Putamen (tissue), 1 donor: ENCODE measurements at regions not wholly inside any gene's neighbourhood (a gene's known extent, or its start where the extent isn't known, plus 50 kb on each side); places are given as distances from the start of the nearest gene placed in this dataset.
"Not testable (repeated sequence)": the region's sequence is repeated elsewhere in the genome, so short reads cannot be mapped to it uniquely, and the experiment has no call there.

ENCODE experiments used
- DNase-seq: peaks from one replicate; pipeline ENCODE4 v3.0.0-alpha.2; 2016; ENCODE audit warnings: low spot score

- DNase-seq, result no peak
Observed at GRCh38 chr21:17738176-17738953, 80.8 kb downstream of the C21orf91 start.

DNA sequence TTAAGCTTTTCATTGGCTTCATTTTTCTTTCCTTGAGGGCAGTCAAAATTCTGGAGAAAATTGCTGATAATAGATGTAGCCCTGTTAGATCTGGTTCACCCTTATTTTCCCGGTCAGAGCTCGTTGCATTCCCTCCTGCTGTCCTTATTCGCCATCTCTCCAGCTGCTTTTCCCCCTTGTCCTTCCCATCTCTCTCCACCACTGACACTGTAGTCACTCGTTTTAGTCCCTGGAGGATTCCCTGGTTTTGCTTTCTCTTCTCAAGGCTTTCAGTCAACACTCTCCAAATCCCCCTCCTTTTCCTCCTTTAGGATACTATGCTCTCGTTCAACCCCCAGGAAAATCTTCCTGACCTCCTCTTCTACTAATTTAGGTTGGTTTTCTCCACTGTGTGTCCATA is 83.1 kb downstream of the C21orf91 start:
- no peak for DNase-seq

GRCh38 chr21:17733209-17733608 is 85.9 kb downstream of the C21orf91 start:
- DNase-seq, result no peak

DNA sequence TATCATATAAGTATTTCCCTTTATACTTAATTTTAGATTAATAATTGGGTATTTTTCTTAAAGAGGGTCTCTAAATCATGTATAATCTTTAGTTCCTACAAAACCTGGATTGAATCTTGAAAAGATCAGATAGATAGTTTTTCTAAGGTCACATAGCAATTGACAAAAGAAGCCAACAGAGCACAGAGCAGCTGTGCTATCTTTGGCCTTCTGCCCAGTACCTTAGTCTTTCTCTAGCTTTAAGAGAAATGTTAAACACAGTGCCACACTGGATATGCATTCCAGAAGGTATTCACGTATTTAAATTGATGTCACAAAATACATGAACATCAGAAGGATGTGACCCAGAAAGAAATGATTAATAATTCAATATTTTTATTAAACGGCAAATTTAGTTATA is 86.8 kb downstream of the C21orf91 start:
- DNase-seq, result no peak

DNA sequence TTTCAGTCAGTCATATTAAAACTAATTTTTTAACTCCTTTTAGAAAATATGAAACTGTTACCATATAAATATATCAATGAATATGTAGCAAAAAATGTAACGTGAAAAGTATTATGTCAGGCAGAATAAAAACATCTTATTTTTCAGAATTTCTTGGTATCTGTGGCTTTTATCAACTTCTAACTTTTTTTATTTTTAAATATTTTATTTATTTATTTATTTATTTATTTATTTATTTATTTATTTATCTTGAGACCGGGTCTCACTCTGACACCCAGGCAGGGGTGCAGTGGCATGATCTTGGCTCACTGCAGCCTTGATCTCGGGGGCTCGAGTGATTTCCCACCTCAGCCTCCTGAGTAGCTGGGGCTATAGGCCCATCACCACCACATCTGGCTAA is 87.6 kb downstream of the C21orf91 start:
- DNase-seq, result no peak

DNA sequence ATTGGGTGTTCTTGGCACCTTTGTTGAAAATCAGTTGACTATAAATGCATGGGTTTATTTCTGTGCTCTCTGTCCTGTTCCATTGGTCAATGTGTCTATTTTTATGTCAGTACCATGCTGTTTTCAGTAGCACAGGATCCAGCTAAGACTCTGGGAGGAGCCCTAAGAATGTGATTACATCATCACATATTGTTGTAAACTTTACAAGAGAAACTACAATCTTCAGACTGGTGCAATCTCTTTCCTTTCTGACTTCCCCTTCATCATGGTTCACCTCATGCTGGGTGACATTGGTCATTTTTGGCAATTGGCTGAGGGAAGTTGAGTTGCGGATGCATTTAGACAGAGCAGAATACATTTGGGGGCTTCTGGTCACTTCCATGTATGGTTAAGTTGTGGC is 88.4 kb downstream of the C21orf91 start:
- DNase-seq, result no peak

DNA sequence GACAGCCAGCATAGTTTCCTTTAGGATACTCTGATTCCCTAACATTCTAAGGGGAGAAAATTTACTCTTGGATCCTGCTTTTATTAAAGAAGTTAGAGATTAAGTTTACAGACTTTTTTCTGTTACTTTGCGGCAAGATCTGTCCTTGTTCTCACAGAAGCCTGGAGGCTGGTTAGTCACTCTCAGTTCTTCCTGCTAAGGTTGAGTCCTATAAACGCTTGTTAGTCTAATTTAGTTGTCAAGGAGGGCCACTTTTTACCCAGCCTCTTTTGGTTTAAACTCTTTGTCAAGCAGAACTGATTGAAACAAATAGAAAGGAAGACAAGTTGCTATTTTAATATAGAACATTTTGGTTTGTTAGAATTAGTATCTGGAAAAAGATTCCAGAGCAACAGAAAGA is 89.7 kb downstream of the C21orf91 start:
- no peak for DNase-seq

DNA sequence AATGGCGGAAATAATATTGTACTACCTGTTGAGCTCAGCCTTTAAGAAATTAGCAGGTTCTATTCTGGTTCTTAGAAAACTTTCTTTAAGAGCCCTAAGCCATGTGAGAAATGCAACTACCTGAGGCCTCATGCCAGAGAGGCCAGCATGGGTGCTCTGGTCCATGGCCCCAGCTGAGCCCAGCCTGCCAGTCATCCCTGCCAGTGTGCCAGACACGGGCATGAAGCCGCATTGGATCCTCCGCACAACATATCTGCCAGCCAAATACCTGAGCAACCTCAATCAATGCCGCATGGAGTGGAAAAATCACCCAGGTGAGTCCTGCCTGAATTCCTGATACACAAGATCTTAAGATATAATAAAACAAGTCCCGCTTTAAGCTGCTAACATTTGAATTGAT is 91.8 kb downstream of the C21orf91 start:
- no peak for DNase-seq

GRCh38 chr21:17726047-17726829 is 92.9 kb downstream of the C21orf91 start:
- no peak for DNase-seq

GRCh38 chr21:17725339-17725738 is 93.8 kb downstream of the C21orf91 start:
- DNase-seq, result no peak

DNA sequence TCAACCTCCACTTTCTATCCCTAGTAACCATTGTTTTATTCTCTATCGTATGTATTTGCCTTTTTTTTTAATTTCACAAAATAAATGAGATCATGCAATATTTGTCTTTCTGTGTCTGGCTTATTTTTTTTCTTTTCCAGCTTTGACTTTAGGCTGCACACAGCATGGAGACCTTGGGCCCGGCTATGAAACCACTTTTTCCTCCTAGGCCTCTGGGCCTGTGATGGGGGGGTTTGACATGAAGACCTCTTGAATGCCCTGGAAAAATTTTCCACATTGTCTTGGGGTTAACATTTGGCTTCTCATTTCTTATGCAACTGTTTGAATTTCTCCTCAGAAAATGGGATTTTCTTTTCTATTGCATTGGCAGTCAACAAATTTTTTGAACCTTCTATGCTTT is 100.2 kb upstream of the BTG3 start:
- DNase-seq, result no peak

DNA sequence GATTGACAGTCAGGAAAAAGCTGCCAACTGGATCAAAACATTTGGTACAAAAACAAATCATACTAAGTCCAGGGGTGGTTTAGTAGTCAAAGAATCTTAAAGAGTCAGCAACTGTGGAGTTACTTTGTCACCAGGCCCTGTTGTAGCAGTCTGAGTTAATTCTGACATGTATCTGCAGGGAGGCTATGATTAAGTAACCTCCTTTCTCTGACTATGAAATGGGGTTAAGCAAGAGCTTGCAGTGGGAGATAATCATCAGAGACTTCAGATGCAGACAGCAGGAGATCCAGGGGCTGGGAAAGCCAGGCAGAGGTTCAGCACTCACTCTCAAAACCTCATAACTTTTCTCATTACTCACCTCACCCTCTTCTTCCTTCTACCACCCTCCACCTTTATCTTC is 99.2 kb upstream of the BTG3 start:
- DNase-seq, result peak; percentile 19

- no peak for DNase-seq
Observed at GRCh38 chr21:17709266-17709611, 96.5 kb upstream of the BTG3 start.

DNA sequence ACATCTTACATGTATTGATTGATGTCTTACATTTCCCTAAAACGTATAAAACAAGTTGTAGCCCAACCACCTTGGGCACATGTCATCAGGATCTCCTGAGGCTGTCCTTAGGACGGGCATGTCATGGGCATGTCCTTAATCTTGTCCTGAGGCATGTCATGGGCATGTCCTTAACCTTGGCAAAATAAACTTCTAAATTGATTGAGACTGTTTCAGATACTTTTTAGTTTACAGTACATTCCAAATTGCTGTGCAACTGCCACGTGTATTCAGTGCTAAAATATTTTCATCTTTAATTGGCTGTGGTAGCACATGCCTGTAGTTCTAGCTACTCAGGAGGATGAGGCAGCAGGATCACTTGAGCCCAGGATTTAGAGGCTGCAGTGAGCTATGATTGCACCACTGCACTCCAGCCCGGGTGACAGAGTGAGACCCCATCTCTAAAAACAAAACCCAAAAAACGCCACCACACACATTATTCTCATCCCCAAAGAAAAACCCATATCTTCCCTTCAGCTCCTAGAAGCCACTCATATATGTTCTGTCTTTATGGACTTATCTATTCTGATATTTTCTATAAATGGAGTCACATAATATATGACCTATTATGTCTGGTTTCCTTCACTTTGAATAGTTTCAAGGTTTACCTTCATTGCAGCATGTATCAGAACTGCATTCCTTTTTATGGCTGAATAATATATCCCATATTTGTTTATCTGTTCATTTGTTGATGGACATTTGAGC is 96.0 kb upstream of the BTG3 start:
- DNase-seq, result no peak

GRCh38 chr21:17699524-17700189 is 87.0 kb upstream of the BTG3 start:
- no peak for DNase-seq

- DNase-seq, result no peak
Observed at GRCh38 chr21:17697473-17697872, 84.8 kb upstream of the BTG3 start.

DNA sequence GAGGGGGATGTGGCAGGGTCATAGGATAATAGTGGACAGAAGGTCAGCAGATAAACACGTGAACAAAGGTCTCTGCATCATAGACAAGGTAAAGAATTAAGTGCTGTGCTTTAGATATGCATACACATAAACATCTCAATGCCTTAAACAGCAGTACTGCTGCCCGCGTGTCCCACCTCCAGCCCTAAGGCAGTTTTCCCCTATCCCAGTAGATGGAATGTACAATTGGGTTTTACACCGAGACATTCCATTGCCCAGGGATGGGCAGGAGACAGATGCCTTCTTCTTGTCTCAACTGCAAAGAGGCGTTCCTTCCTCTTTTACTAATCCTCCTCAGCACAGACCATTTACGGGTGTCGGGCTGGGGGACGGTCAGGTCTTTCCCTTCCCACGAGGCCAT is 81.7 kb upstream of the BTG3 start:
- not testable (repeated sequence) for DNase-seq

GRCh38 chr21:17693801-17694200 is 81.1 kb upstream of the BTG3 start:
- no peak for DNase-seq

GRCh38 chr21:17690078-17690494 is 77.4 kb upstream of the BTG3 start:
- DNase-seq, result no peak

GRCh38 chr21:17688912-17689874 is 76.5 kb upstream of the BTG3 start:
- DNase-seq, result no peak

GRCh38 chr21:17682924-17683323 is 70.2 kb upstream of the BTG3 start:
- no peak for DNase-seq
